ENCODE measurements at regions not wholly inside any gene's neighbourhood (a gene's known extent, or its start where the extent isn't known, plus 50 kb on each side); places are given as distances from the start of the nearest gene placed in this dataset.

DNA sequence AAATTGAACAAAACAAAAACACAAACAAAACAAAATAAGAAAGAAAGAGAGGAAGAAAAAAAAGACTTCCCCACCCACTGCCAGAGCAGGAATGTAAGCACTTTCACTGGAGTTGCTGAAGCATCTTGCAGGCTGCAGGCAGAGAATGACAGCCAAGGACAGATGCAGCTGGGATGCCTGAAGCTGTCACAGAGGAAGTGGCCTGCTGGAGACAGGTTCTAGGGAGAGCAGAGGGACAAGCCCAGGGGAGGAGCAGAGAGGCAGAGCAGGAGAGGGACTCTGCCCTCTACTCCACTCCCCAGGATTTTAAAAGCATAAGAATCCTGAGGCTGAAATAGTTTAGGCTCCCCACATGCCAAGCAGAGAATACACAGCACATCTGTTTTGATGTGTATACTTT, 326.2 kb downstream of the TUSC7 start:
- Histone ChIP-seq H3K79me2 (ENCODE audit: control insufficient read depth, insufficient read depth, low read length) (no peaks in the 10 kb centered on the region), H2AFZ (ENCODE audit: low read depth, low read length) (no peak overlapping the region), H3K27me3 (ENCODE audit: control insufficient read depth in 2 of 2, insufficient read depth in 2 of 2, low read length in 2 of 2) (no peaks in the 10 kb centered on the region), H3K36me3 (ENCODE audit: control insufficient read depth, insufficient read depth, low read length) (no peaks in the 10 kb centered on the region), H3K9me1 (ENCODE audit: control insufficient read depth, insufficient read depth, low read length) (no peaks in the 10 kb centered on the region), H3K4me1 (replicated peaks in 1 of 2; ENCODE audit: control insufficient read depth in 2 of 2, insufficient read depth in 2 of 2, low read length in 2 of 2) (no peaks in the 10 kb centered on the region), H3K9ac (ENCODE audit: insufficient read depth in 1 of 2, low read depth in 2 of 2, low read length in 2 of 2) (no peak overlapping the region), H3K4me3 (no peak overlapping the region), H3K9me3 (replicated peaks; ENCODE audit: control insufficient read depth, insufficient read depth, low read depth, low read length) (no peaks in the 10 kb centered on the region), H4K20me1 (replicated peaks; ENCODE audit: control insufficient read depth, insufficient read depth, low read length) (no peaks in the 10 kb centered on the region), H3K4me2 (ENCODE audit: insufficient read depth, low read length) (no peak overlapping the region), H3K27ac (ENCODE audit: extremely low read depth, low read depth, low read length) (no peak overlapping the region)
- FAIRE-seq: no peak
- in situ Hi-C loops (cut with MboI) (no loop called here), intact Hi-C loops (cut with micrococcal nuclease) (no loop called here)
- CTCF ChIA-PET (ENCODE audit: low intra/inter-chr PET ratio): no interaction called here
- BruUV-seq (replicated peaks): no TSS peak
- ATAC-seq: no peak
- TF ChIP-seq POLR2AphosphoS5 (IDR thresholded peaks at IDR 0.05; ENCODE audit: control insufficient read depth, insufficient read depth, low read depth, low read length) (no peak), GATA2 (CRISPR knock-in tag; IDR thresholded peaks at IDR 0.05) (no peak), PRMT5 (CRISPR knock-in tag; IDR thresholded peaks at IDR 0.05) (no peak)
- DNase-seq (ENCODE audit: extremely low read depth in 1 of 4, low spot score in 3 of 4): no peak
- POLR2A ChIA-PET: no interaction called here

DNA sequence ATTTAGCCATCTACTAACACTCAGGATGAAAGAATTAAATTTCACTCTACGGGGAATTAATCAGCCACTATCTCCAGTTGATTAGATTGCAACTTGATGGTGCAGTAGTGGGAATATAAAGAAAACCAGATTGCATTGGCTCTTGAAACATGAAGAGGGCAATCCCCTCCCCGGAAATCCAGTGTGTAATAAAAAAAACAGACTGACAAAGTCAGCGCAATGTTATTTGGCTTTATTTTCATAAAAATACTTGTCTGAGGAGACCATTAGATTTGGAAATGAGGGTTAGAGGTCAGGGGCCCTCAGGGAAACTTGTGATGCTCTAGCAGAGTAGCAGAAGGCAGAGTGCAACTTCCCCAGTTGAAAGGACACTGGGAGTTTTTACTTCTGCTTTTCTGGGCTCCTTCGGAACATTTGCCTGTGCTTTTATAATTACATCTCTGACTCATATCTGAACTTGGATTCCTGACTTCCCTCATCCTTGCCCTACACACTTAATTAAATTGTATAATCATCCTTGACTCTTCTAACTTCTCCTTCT, 326.8 kb downstream of the TUSC7 start:
- TF ChIP-seq NFYB (IDR thresholded peaks at IDR 0.05; ENCODE audit: extremely low read depth, insufficient read length) (no peak), ZNF584 (CRISPR knock-in tag; IDR thresholded peaks at IDR 0.05; ENCODE audit: low read depth) (no peak), CBFA2T3 (IDR thresholded peaks at IDR 0.05) (no peak), ARID1B (IDR thresholded peaks at IDR 0.05) (no peak), SETDB1 (IDR thresholded peaks at IDR 0.05; ENCODE audit: low read length) (no peak), RHOXF2B (CRISPR knock-in tag; conservative IDR thresholded peaks at IDR 0.05) (no peak), RCOR1 (IDR thresholded peaks at IDR 0.05; ENCODE audit: borderline replicate concordance in 1 of 2, low read depth in 2 of 2, low read length in 2 of 2) (no peak), ZNF644 (tag; IDR thresholded peaks at IDR 0.05; ENCODE audit: low read depth) (no peak), YY1 (IDR thresholded peaks at IDR 0.05; ENCODE audit: borderline replicate concordance in 1 of 3, control insufficient read depth in 1 of 3, extremely low read depth in 1 of 3, insufficient read depth in 3 of 3, insufficient read length in 1 of 3, insufficient replicate concordance in 2 of 3, low read depth in 1 of 3, low read length in 2 of 3) (no peak), USF1 (CRISPR knock-in tag; IDR thresholded peaks at IDR 0.05) (no peak)
- Histone ChIP-seq H3K79me2 (ENCODE audit: control insufficient read depth, insufficient read depth, low read length) (no peaks in the 10 kb centered on the region), H3K27me3 (ENCODE audit: control insufficient read depth in 2 of 2, insufficient read depth in 2 of 2, low read length in 2 of 2) (no peaks in the 10 kb centered on the region), H4K20me1 (replicated peaks; ENCODE audit: control insufficient read depth, insufficient read depth, low read length) (no peaks in the 10 kb centered on the region), H3K4me1 (replicated peaks in 1 of 2; ENCODE audit: control insufficient read depth in 2 of 2, insufficient read depth in 2 of 2, low read length in 2 of 2) (no peaks in the 10 kb centered on the region), H3K4me3 (no peak overlapping the region), H2AFZ (ENCODE audit: low read depth, low read length) (no peak overlapping the region), H3K36me3 (ENCODE audit: control insufficient read depth, insufficient read depth, low read length) (no peaks in the 10 kb centered on the region), H3K9me3 (replicated peaks; ENCODE audit: control insufficient read depth, insufficient read depth, low read depth, low read length) (no peaks in the 10 kb centered on the region), H3K27ac (ENCODE audit: extremely low read depth, low read depth, low read length) (no peak overlapping the region), H3K9ac (ENCODE audit: insufficient read depth in 1 of 2, low read depth in 2 of 2, low read length in 2 of 2) (no peak overlapping the region), H3K9me1 (ENCODE audit: control insufficient read depth, insufficient read depth, low read length) (no peaks in the 10 kb centered on the region), H3K4me2 (ENCODE audit: insufficient read depth, low read length) (no peak overlapping the region)
- FAIRE-seq: no peak
- WGBS (ENCODE audit: insufficient coverage, low coverage, missing lambda C conversion rate): 0% methylated on average over 4 of the region's 4 CpGs
- BruUV-seq (replicated peaks): no TSS peak
- ATAC-seq: no peak
- no peak for DNase-seq (ENCODE audit: extremely low read depth in 1 of 4, low spot score in 3 of 4)
- in situ Hi-C loops (cut with MboI): no loop called here
- POLR2A ChIA-PET: no interaction called here
- intact Hi-C loops (cut with micrococcal nuclease): no loop called here
- CTCF ChIA-PET (ENCODE audit: low intra/inter-chr PET ratio): no interaction called here

Measured in K562 (cell line).